GM12878 (cell line): ENCODE measurements at regions not wholly inside any gene's neighbourhood (a gene's known extent, or its start where the extent isn't known, plus 50 kb on each side); places are given as distances from the start of the nearest gene placed in this dataset.

ENCODE experiments used
- ATAC-seq: fragments of 200-7000 bp; cut with Tn5 transposase; 3 replicates; pipeline ENCODE4 v1.9.1; 2020; ENCODE audit warnings: mild to moderate bottlenecking, moderate library complexity
- BruUV-seq: library from RNA; stranded (reverse); fragments of 400-500 nt; replicated peaks from 2 replicates; lab custom pipeline; 2021; lab: Mats Ljungman, UMichigan
- CTCF ChIA-PET: fragments of 300-600 bp; sonication (Branson Sonifier 250); formaldehyde crosslinking; extraction: SDS; loops from one replicate; lab custom pipeline; 2021; ENCODE audit warnings: inconsistent platforms; lab: Yijun Ruan, JAX
- POLR2A ChIA-PET: fragments of 350-600 bp; formaldehyde crosslinking; extraction: SDS; loops from one replicate; lab custom pipeline; 2021; ENCODE audit warnings: inconsistent platforms; lab: Charles Lee
- RAD21 ChIA-PET: fragments of 300-600 bp; sonication (Branson Sonifier 250); formaldehyde crosslinking; loops from one replicate; lab custom pipeline; 2023; ENCODE audit warnings: antibody characterized with exemption; ENCODE audit not compliant: unreplicated experiment; lab: Charles Lee
- SMC1A ChIA-PET: fragments of 300-600 bp; sonication (Branson Sonifier 250); formaldehyde crosslinking; loops from one replicate; lab custom pipeline; 2023; ENCODE audit not compliant: unreplicated experiment, uncharacterized antibody; lab: Charles Lee
- DNase-seq: peaks from one replicate; pipeline ENCODE4 v3.0.0-alpha.2; 2011; ENCODE audit warnings: low read depth, low spot score
- FAIRE-seq: peaks from 3 replicates; lab custom pipeline; 2011; peaks lifted over from hg19 to GRCh38; lab: Jason Lieb, UNC
- H2AFZ ChIP-seq: 2 replicates; pipeline ENCODE4 v1.6.0; 2011; ENCODE audit warnings: low read depth, low read length, control low read depth; ENCODE audit not compliant: control insufficient read depth
- H3K27ac ChIP-seq: 2 replicates; pipeline ENCODE4 v1.5.1; 2011; ENCODE audit warnings: control low read depth; ENCODE audit not compliant: control insufficient read depth, insufficient read depth
- H3K27me3 ChIP-seq, 2 experiments: replicated peaks in 1 of 2; 2 replicates each; pipeline versions ENCODE4 v1.6.0 to v1.6.1; 2011; ENCODE audit warnings: low read length in 1 of 2; ENCODE audit not compliant: control insufficient read depth in 2 of 2, insufficient read depth in 2 of 2
- H3K36me3 ChIP-seq, 2 experiments: 2 replicates each; pipeline ENCODE4 v1.5.1; 2011; ENCODE audit warnings: low read length in 1 of 2; ENCODE audit not compliant: control insufficient read depth in 2 of 2, insufficient read depth in 2 of 2
- H3K4me1 ChIP-seq: 2 replicates; pipeline ENCODE4 v1.6.1; 2011; ENCODE audit warnings: mild to moderate bottlenecking, low read length, moderate library complexity, mixed read lengths; ENCODE audit not compliant: control insufficient read depth, insufficient read depth
- H3K4me2 ChIP-seq: 2 replicates; pipeline ENCODE4 v1.6.0; 2011; ENCODE audit warnings: control low read depth; ENCODE audit not compliant: control insufficient read depth, insufficient read depth
- H3K4me3 ChIP-seq: fragments of 200-600 bp; sonication (generic); 2 replicates; pipeline ENCODE4 v1.5.1; 2016
- H3K79me2 ChIP-seq: 2 replicates; pipeline ENCODE4 v1.6.0; 2011; ENCODE audit warnings: low read length; ENCODE audit not compliant: control insufficient read depth, insufficient read depth
- H3K9ac ChIP-seq: 2 replicates; pipeline ENCODE4 v1.8.0; 2011; ENCODE audit warnings: low read length, control low read depth, mixed read lengths; ENCODE audit not compliant: control insufficient read depth, insufficient read depth
- H3K9me3 ChIP-seq: replicated peaks from 3 replicates; pipeline ENCODE4 v1.5.1; 2011; ENCODE audit warnings: mild to moderate bottlenecking, low read length; ENCODE audit not compliant: control insufficient read depth, insufficient read depth
- H4K20me1 ChIP-seq: 2 replicates; pipeline ENCODE4 v1.6.0; 2011; ENCODE audit not compliant: control insufficient read depth, insufficient read depth
- ESRRA ChIP-seq: IDR thresholded peaks from 2 replicates; pipeline ENCODE4 v1.6.1; 2012; ENCODE audit warnings: mild to moderate bottlenecking, low read length, improper control_type of control experiment
- ETV6 ChIP-seq, 2 experiments: fragments of 450-650 bp in 1 of 2; IDR thresholded peaks in 1 of 2; conservative IDR thresholded peaks in 1 of 2; 2 replicates each; pipeline ENCODE4 v1.6.1; 2014; ENCODE audit warnings: antibody characterized with exemption in 1 of 2, borderline replicate concordance in 1 of 2, low read depth in 1 of 2, mild to moderate bottlenecking in 1 of 2, moderate library complexity in 1 of 2
- FOXK2 ChIP-seq: fragments of 450-650 bp; IDR thresholded peaks from 2 replicates; pipeline ENCODE4 v1.6.1; 2017; ENCODE audit warnings: mild to moderate bottlenecking, moderate library complexity
- FOXM1 ChIP-seq: IDR thresholded peaks from 2 replicates; pipeline ENCODE4 v1.6.1; 2012; ENCODE audit warnings: low read depth, mild to moderate bottlenecking, inconsistent platforms, low read length, moderate library complexity
- GATAD2B ChIP-seq: fragments of 450-650 bp; conservative IDR thresholded peaks from 2 replicates; pipeline ENCODE4 v1.6.1; 2017; ENCODE audit warnings: low read depth, mild to moderate bottlenecking, moderate library complexity
- LARP7 ChIP-seq: fragments of 450-650 bp; IDR thresholded peaks from 2 replicates; pipeline ENCODE4 v1.6.1; 2017; ENCODE audit warnings: mild to moderate bottlenecking
- MEF2B ChIP-seq: fragments of 450-650 bp; IDR thresholded peaks from 2 replicates; pipeline ENCODE4 v1.6.1; 2018; ENCODE audit warnings: mild to moderate bottlenecking, moderate library complexity; ENCODE audit not compliant: partially characterized antibody, poor library complexity, severe bottlenecking
- MXI1 ChIP-seq: fragments of 150-350 bp; IDR thresholded peaks from 2 replicates; pipeline ENCODE4 v1.6.1; 2011; ENCODE audit warnings: low read depth, mild to moderate bottlenecking, inconsistent platforms, low read length, improper control_type of control experiment
- NBN ChIP-seq: fragments of 450-650 bp; IDR thresholded peaks from 2 replicates; pipeline ENCODE4 v1.6.1; 2016
- NFIC ChIP-seq: IDR thresholded peaks from 2 replicates; pipeline ENCODE4 v1.6.1; 2012; ENCODE audit warnings: low read depth, mild to moderate bottlenecking, inconsistent platforms, low read length, moderate library complexity
- NR2C2 ChIP-seq: IDR thresholded peaks from 2 replicates; pipeline ENCODE4 v1.6.1; 2011; ENCODE audit warnings: borderline replicate concordance, low read depth; ENCODE audit not compliant: control insufficient read depth, insufficient read length
- PAX5 ChIP-seq: IDR thresholded peaks from 2 replicates; pipeline ENCODE4 v1.6.1; 2011; ENCODE audit warnings: low read depth, low read length, borderline replicate concordance
- POU2F2 ChIP-seq: IDR thresholded peaks from 3 replicates; pipeline ENCODE4 v1.6.1; 2011; ENCODE audit warnings: low read depth, mild to moderate bottlenecking, low read length, borderline replicate concordance
- RAD21 ChIP-seq: IDR thresholded peaks from 2 replicates; pipeline ENCODE4 v1.6.1; 2011; ENCODE audit warnings: mild to moderate bottlenecking, low read depth, low read length, moderate library complexity; ENCODE audit not compliant: insufficient read depth
- SRF ChIP-seq, 2 experiments: IDR thresholded peaks; 2 replicates each; pipeline ENCODE4 v1.6.1; 2011; ENCODE audit warnings: low read depth in 2 of 2, low read length in 2 of 2, mild to moderate bottlenecking in 1 of 2, moderate library complexity in 1 of 2
- WGBS: methylation state at CpG from one replicate; pipeline ENCODE4 v1.1.6; 2016; ENCODE audit warnings: low lambda C conversion rate; ENCODE audit not compliant: insufficient replicate concordance, insufficient coverage; ENCODE audit errors: missing lambda C conversion rate; 5-methylcytosine and 5-hydroxymethylcytosine counted together
- in situ Hi-C: fragments of 300-500 bp; cut with MboI; formaldehyde crosslinking; loops from 9 replicates; pipeline ENCODE4 v1.14.3; 2018; ENCODE audit warnings: mixed read lengths
- intact Hi-C: fragments of 100-400 bp; cut with micrococcal nuclease; formaldehyde crosslinking; loops from one replicate; pipeline ENCODE4 v1.14.2; 2022; ENCODE audit not compliant: unreplicated experiment
- TF ChIP-seq, protein P1 (sequence below): IDR thresholded peaks from 2 replicates; pipeline ENCODE4 v1.6.1; 2012; ENCODE audit warnings: low read depth, low read length, improper control_type of control experiment
- TF ChIP-seq, protein P2 (sequence below): IDR thresholded peaks from 2 replicates; pipeline ENCODE4 v1.6.1; 2012; ENCODE audit warnings: low read depth, low read length, improper control_type of control experiment
- TF ChIP-seq, protein P3 (sequence below): fragments of 450-650 bp; IDR thresholded peaks from 2 replicates; pipeline ENCODE4 v1.6.1; 2017; ENCODE audit warnings: mild to moderate bottlenecking, low read depth, inconsistent platforms; ENCODE audit not compliant: poor library complexity, severe bottlenecking

DNA sequence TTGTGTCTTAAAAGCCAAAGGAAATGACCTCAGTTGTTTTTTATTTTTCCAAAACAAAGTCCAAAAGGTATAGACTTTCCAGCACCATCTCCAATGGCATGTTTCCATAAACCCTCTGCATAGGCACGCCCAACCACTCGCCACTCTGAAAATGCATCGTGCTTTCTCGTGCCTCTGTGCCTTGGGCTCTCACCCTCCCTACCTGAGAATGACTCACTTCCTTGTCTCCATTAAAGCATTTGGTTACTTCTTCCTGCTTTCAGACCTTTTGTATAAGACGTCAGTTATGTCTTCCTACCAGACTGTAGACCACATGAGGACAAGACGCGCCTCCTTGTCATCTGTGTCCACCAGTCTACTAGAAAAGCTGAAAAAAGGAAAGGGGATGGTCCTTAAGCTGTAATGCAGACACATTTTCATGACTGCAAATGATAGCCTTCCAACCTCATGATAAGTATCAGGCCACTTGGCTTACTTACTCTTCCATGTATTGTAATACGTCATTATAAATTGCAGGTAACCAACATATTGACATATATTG, 61.2 kb upstream of the CDYL start:
- Histone ChIP-seq H3K4me3 (no peak overlapping the region), H3K79me2 (no peaks in the 10 kb centered on the region), H3K27me3 (no peaks in the 10 kb centered on the region), H3K27ac (no peak overlapping the region), H3K4me2 (no peak overlapping the region), H3K9ac (no peak overlapping the region), H3K9me3 (no peaks in the 10 kb centered on the region), H3K36me3 (no peaks in the 10 kb centered on the region), H3K4me1 (no peaks in the 10 kb centered on the region), H4K20me1 (no peaks in the 10 kb centered on the region), H2AFZ (no peak overlapping the region)
- ChIA-PET CTCF (no interaction called here), SMC1A (no interaction called here), RAD21 (no interaction called here), POLR2A (no interaction called here)
- FAIRE-seq, result no peak
- BruUV-seq, result no TSS peak
- no peak for DNase-seq
- TF ChIP-seq POU2F2, result no peak
- TF ChIP-seq NFIC, result no peak
- no peak for TF ChIP-seq NBN
- TF ChIP-seq SRF (IDR thresholded peaks at IDR 0.05; ENCODE audit: low read depth in 2 of 2, low read length in 2 of 2), result no peak
- TF ChIP-seq, protein P1, sequence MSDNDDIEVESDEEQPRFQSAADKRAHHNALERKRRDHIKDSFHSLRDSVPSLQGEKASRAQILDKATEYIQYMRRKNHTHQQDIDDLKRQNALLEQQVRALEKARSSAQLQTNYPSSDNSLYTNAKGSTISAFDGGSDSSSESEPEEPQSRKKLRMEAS, result no peak
- no peak for TF ChIP-seq ESRRA
- TF ChIP-seq MXI1, result no peak
- TF ChIP-seq GATAD2B, result no peak
- TF ChIP-seq PAX5, result no peak
- no peak for TF ChIP-seq ETV6 (conservative IDR thresholded peaks at IDR 0.05 in 1 of 2, IDR thresholded peaks at IDR 0.05 in 1 of 2; ENCODE audit: borderline replicate concordance in 1 of 2, low read depth in 1 of 2)
- TF ChIP-seq MEF2B, result no peak
- TF ChIP-seq, protein P2, sequence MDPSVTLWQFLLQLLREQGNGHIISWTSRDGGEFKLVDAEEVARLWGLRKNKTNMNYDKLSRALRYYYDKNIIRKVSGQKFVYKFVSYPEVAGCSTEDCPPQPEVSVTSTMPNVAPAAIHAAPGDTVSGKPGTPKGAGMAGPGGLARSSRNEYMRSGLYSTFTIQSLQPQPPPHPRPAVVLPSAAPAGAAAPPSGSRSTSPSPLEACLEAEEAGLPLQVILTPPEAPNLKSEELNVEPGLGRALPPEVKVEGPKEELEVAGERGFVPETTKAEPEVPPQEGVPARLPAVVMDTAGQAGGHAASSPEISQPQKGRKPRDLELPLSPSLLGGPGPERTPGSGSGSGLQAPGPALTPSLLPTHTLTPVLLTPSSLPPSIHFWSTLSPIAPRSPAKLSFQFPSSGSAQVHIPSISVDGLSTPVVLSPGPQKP, result no peak
- TF ChIP-seq NR2C2, result no peak
- no peak for TF ChIP-seq FOXK2
- TF ChIP-seq, protein P3, sequence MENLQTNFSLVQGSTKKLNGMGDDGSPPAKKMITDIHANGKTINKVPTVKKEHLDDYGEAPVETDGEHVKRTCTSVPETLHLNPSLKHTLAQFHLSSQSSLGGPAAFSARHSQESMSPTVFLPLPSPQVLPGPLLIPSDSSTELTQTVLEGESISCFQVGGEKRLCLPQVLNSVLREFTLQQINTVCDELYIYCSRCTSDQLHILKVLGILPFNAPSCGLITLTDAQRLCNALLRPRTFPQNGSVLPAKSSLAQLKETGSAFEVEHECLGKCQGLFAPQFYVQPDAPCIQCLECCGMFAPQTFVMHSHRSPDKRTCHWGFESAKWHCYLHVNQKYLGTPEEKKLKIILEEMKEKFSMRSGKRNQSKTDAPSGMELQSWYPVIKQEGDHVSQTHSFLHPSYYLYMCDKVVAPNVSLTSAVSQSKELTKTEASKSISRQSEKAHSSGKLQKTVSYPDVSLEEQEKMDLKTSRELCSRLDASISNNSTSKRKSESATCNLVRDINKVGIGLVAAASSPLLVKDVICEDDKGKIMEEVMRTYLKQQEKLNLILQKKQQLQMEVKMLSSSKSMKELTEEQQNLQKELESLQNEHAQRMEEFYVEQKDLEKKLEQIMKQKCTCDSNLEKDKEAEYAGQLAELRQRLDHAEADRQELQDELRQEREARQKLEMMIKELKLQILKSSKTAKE, result no peak
- no peak for TF ChIP-seq LARP7
- no peak for TF ChIP-seq RAD21
- TF ChIP-seq FOXM1, result no peak
- in situ Hi-C loops (no loop called here), intact Hi-C loops (no loop called here)
- WGBS, result 69% methylated on average over 8 of the region's 8 CpGs
- no peak for ATAC-seq
